ENCODE measurements at regions not wholly inside any gene's neighbourhood (a gene's known extent, or its start where the extent isn't known, plus 50 kb on each side); places are given as distances from the start of the nearest gene placed in this dataset.

- DNase-seq = no peak
Measured at GRCh38 chr22:48662476-48663135, 1165.1 kb downstream of the BRD1 start.

- no peak for DNase-seq
Measured at GRCh38 chr22:48661984-48662383, 1165.7 kb downstream of the BRD1 start.

GRCh38 chr22:48660790-48661740, 1166.6 kb downstream of the BRD1 start:
- no peak for DNase-seq

- no peak for DNase-seq
Measured at GRCh38 chr22:48660104-48660789, 1167.4 kb downstream of the BRD1 start.

- DNase-seq = no peak
Measured at GRCh38 chr22:48659404-48659996, 1168.2 kb downstream of the BRD1 start.

GRCh38 chr22:48658871-48659270, 1168.8 kb downstream of the BRD1 start:
- DNase-seq = no peak

GRCh38 chr22:48658246-48658645, 1169.4 kb downstream of the BRD1 start:
- no peak for DNase-seq

GRCh38 chr22:48654492-48654891, 1173.2 kb downstream of the BRD1 start:
- DNase-seq = no peak

- no peak for DNase-seq
Measured at GRCh38 chr22:48653929-48654328, 1173.7 kb downstream of the BRD1 start.

GRCh38 chr22:48653306-48653705, 1174.4 kb downstream of the BRD1 start:
- no peak for DNase-seq

GRCh38 chr22:48652796-48653195, 1174.9 kb downstream of the BRD1 start:
- DNase-seq = no peak

- DNase-seq = no peak
Measured at GRCh38 chr22:48651981-48652538, 1175.6 kb downstream of the BRD1 start.

GRCh38 chr22:48651036-48651890, 1176.4 kb downstream of the BRD1 start:
- no peak for DNase-seq

GRCh38 chr22:48650323-48651035, 1177.2 kb downstream of the BRD1 start:
- no peak for DNase-seq

- no peak for DNase-seq
Measured at GRCh38 chr22:48649466-48649865, 1178.2 kb downstream of the BRD1 start.

- no peak for DNase-seq
Measured at GRCh38 chr22:48649031-48649430, 1178.6 kb downstream of the BRD1 start.

GRCh38 chr22:48647606-48648515, 1179.8 kb downstream of the BRD1 start:
- no peak for DNase-seq

- DNase-seq = no peak
Measured at GRCh38 chr22:48647051-48647450, 1180.6 kb downstream of the BRD1 start.

GRCh38 chr22:48646216-48646925, 1181.3 kb downstream of the BRD1 start:
- no peak for DNase-seq
